KMS-11 (cell line): ENCODE measurements at regions not wholly inside any gene's neighbourhood (a gene's known extent, or its start where the extent isn't known, plus 50 kb on each side); places are given as distances from the start of the nearest gene placed in this dataset.

ENCODE experiments used
- H2AFZ ChIP-seq: fragments of 200-600 bp; sonication (generic); 2 replicates; pipeline ENCODE4 v1.6.1; 2016; ENCODE audit warnings: antibody characterized with exemption, mixed run types, low read depth
- H3K27ac ChIP-seq: fragments of 200-600 bp; sonication (generic); 2 replicates; pipeline ENCODE4 v1.6.1; 2016; ENCODE audit warnings: mild to moderate bottlenecking, mixed run types
- H3K27me3 ChIP-seq: fragments of 200-600 bp; sonication (generic); 2 replicates; pipeline ENCODE4 v1.6.1; 2017; ENCODE audit warnings: mild to moderate bottlenecking, low read depth, mixed run types, moderate library complexity; ENCODE audit not compliant: insufficient read depth
- H3K36me3 ChIP-seq: fragments of 200-600 bp; sonication (generic); 2 replicates; pipeline ENCODE4 v1.6.1; 2017; ENCODE audit warnings: mild to moderate bottlenecking, mixed run types; ENCODE audit not compliant: insufficient read depth
- H3K4me1 ChIP-seq: fragments of 200-600 bp; sonication (generic); 2 replicates; pipeline ENCODE4 v1.6.1; 2016; ENCODE audit warnings: mild to moderate bottlenecking, low read depth, mixed run types; ENCODE audit not compliant: poor library complexity, severe bottlenecking
- H3K4me2 ChIP-seq: fragments of 200-600 bp; sonication (generic); 2 replicates; pipeline ENCODE4 v1.7.0; 2016; ENCODE audit warnings: mild to moderate bottlenecking, mixed run types
- H3K4me3 ChIP-seq: fragments of 200-600 bp; sonication (generic); IDR thresholded peaks from 2 replicates; pipeline ENCODE4 v1.6.1; 2017; ENCODE audit warnings: low read depth, low read length, mixed read lengths; ENCODE audit not compliant: insufficient read depth
- H3K79me2 ChIP-seq: fragments of 200-600 bp; sonication (generic); 2 replicates; pipeline ENCODE4 v1.6.1; 2016; ENCODE audit warnings: low read depth, mixed run types; ENCODE audit not compliant: insufficient read depth
- H3K9ac ChIP-seq: fragments of 200-600 bp; sonication (generic); 2 replicates; pipeline ENCODE4 v1.6.1; 2016; ENCODE audit warnings: mild to moderate bottlenecking, mixed run types
- H4K20me1 ChIP-seq: fragments of 200-600 bp; sonication (generic); 2 replicates; pipeline ENCODE4 v1.6.1; 2016; ENCODE audit warnings: mild to moderate bottlenecking, mixed run types; ENCODE audit not compliant: insufficient read depth
- TF ChIP-seq, protein P1 (sequence below): fragments of 200-600 bp; sonication (generic); conservative IDR thresholded peaks from 2 replicates; pipeline ENCODE4 v1.6.1; 2017; ENCODE audit warnings: low read depth, mild to moderate bottlenecking, antibody characterized with exemption, low read length, moderate library complexity, mixed read lengths

GRCh38 chrX:13467243-13467642 is 102.2 kb upstream of the EGFL6 start:
- H3K4me2 ChIP-seq, result no peak overlapping the region
- H3K79me2 ChIP-seq, result no peaks in the 10 kb centered on the region
- no peaks in the 10 kb centered on the region for H3K36me3 ChIP-seq
- no peaks in the 10 kb centered on the region for H3K4me1 ChIP-seq
- no peak overlapping the region for H3K4me3 ChIP-seq
- TF ChIP-seq, protein P1, sequence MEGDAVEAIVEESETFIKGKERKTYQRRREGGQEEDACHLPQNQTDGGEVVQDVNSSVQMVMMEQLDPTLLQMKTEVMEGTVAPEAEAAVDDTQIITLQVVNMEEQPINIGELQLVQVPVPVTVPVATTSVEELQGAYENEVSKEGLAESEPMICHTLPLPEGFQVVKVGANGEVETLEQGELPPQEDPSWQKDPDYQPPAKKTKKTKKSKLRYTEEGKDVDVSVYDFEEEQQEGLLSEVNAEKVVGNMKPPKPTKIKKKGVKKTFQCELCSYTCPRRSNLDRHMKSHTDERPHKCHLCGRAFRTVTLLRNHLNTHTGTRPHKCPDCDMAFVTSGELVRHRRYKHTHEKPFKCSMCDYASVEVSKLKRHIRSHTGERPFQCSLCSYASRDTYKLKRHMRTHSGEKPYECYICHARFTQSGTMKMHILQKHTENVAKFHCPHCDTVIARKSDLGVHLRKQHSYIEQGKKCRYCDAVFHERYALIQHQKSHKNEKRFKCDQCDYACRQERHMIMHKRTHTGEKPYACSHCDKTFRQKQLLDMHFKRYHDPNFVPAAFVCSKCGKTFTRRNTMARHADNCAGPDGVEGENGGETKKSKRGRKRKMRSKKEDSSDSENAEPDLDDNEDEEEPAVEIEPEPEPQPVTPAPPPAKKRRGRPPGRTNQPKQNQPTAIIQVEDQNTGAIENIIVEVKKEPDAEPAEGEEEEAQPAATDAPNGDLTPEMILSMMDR, result no peak
- H2AFZ ChIP-seq, result no peak overlapping the region
- H3K27me3 ChIP-seq, result no peaks in the 10 kb centered on the region
- no peak overlapping the region for H3K9ac ChIP-seq
- H3K27ac ChIP-seq, result no peak overlapping the region
- H4K20me1 ChIP-seq, result no peaks in the 10 kb centered on the region

DNA sequence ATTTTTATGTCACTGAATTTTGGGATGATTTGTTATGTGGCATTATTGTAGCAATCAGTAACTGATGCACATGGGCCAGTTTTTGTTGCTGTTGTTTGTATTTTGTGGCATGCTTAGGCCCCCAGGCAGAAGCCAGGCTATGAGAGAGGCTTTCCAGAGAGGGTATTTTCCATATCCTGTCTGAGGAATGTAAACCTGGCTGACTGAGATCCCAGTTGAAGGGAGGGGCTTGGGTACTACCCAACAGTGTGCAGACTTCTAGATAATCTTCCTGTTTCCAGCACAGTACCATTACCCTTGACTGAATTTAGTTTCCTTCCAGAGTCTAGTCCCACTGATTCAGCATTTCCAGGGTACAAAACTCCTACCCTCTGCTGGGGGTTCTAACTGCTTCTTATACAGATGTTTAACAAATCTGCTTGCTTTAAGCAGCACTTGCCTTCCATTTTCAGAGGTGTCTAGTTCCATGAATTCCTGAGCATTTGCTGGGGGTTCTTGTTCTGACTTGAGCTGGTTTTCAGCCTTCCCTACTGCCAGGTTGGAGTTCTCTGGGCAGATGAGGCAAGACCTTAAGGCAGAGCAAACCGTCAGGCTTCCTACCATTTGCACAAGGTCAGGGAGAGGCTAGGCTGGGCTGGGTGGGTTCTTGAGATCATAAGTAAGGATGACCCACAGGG is 104.7 kb upstream of the EGFL6 start:
- H3K79me2 ChIP-seq, result no peaks in the 10 kb centered on the region
- no peak overlapping the region for H3K27ac ChIP-seq
- TF ChIP-seq, protein P1, result no peak

DNA sequence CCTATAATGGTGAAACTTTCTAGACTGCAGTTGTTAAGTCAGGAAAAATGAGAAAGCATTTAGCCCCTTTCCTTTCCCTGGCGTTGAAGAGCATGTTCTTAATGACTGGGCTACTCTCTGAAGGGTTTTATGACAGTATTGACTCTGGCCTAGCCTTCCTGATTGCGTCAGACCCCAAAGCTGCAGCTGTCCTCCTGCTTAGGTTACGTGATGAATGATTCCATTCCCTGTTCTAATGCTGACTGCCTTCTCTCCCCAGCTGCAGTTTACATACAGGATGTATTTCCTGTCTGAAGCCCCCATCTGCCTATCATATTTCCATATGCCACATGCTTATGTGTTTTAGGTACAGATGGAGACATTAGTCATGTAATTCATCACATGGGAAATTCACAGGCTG is 105.8 kb upstream of the EGFL6 start:
- Histone ChIP-seq H2AFZ (no peak overlapping the region), H3K9ac (no peak overlapping the region), H3K36me3 (no peaks in the 10 kb centered on the region), H3K4me3 (no peak overlapping the region), H3K27me3 (no peaks in the 10 kb centered on the region), H4K20me1 (no peaks in the 10 kb centered on the region), H3K4me2 (no peak overlapping the region), H3K4me1 (no peaks in the 10 kb centered on the region), H3K79me2 (no peaks in the 10 kb centered on the region), H3K27ac (no peak overlapping the region)
- TF ChIP-seq, protein P1, result no peak

More for the DNA sequence above, 104.7 kb upstream of the EGFL6 start:
- Histone ChIP-seq H3K4me3 (no peak overlapping the region), H3K36me3 (no peaks in the 10 kb centered on the region), H3K4me1 (no peaks in the 10 kb centered on the region), H2AFZ (no peak overlapping the region), H4K20me1 (no peaks in the 10 kb centered on the region), H3K27me3 (no peaks in the 10 kb centered on the region), H3K4me2 (no peak overlapping the region), H3K9ac (no peak overlapping the region)

- no peaks in the 10 kb centered on the region for H3K36me3 ChIP-seq
- TF ChIP-seq, protein P1, result no peak
- H3K27me3 ChIP-seq, result no peaks in the 10 kb centered on the region
- H4K20me1 ChIP-seq, result no peaks in the 10 kb centered on the region
- H3K4me1 ChIP-seq, result no peaks in the 10 kb centered on the region
- H3K9ac ChIP-seq, result no peak overlapping the region
- no peak overlapping the region for H3K4me2 ChIP-seq
- no peaks in the 10 kb centered on the region for H3K79me2 ChIP-seq
- H3K4me3 ChIP-seq, result no peak overlapping the region
- H3K27ac ChIP-seq, result no peak overlapping the region
- H2AFZ ChIP-seq, result no peak overlapping the region
These were observed 117.1 kb upstream of the EGFL6 start for GRCh38 chrX:13452283-13452682.
